K562 (cell line): ENCODE measurements at regions not wholly inside any gene's neighbourhood (a gene's known extent, or its start where the extent isn't known, plus 50 kb on each side); places are given as distances from the start of the nearest gene placed in this dataset.

Experiments
- ATAC-seq: fragments of 200-7000 bp; cut with Tn5 transposase; 3 replicates; pipeline ENCODE4 v1.9.1; 2020; ENCODE audit warnings: moderate library complexity
- BruUV-seq: library from RNA; stranded (reverse); fragments of 400-500 nt; replicated peaks from 2 replicates; lab custom pipeline; 2021; lab: Mats Ljungman, UMichigan
- CTCF ChIA-PET: fragments of 300-600 bp; formaldehyde crosslinking; extraction: SDS; loops from one replicate; lab custom pipeline; 2021; ENCODE audit warnings: low intra/inter-chr PET ratio; lab: Yijun Ruan, JAX
- POLR2A ChIA-PET: fragments of 300-600, 350-650 bp; sonication (Branson Sonifier 250); formaldehyde crosslinking; extraction: SDS; loops from one replicate; lab custom pipeline; 2021; ENCODE audit warnings: antibody characterized with exemption, inconsistent platforms; lab: Yijun Ruan, JAX
- DNase-seq, 4 experiments: peaks; one replicate each; pipeline versions ENCODE4 v3.0.0 to v3.0.0-alpha.2; 2011 to 2018; ENCODE audit warnings: low spot score in 3 of 4, mixed read lengths in 3 of 4; ENCODE audit errors: extremely low read depth in 1 of 4
- FAIRE-seq: peaks from 2 replicates; lab custom pipeline; 2011; peaks lifted over from hg19 to GRCh38; lab: Jason Lieb, UNC
- H2AFZ ChIP-seq: 2 replicates; pipeline ENCODE4 v1.6.0; 2011; ENCODE audit warnings: low read depth, low read length, control low read depth, inconsistent platforms
- H3K27ac ChIP-seq: fragments of 200-600 bp; 3 replicates; pipeline ENCODE4 v1.8.0; 2011; ENCODE audit warnings: low read depth, mild to moderate bottlenecking, control low read depth, inconsistent platforms, low read length, moderate library complexity, mixed read lengths; ENCODE audit errors: extremely low read depth
- H3K27me3 ChIP-seq, 2 experiments: fragments of 300-600 bp in 1 of 2; 2 replicates in 1 of 2; 3 replicates in 1 of 2; pipeline versions ENCODE4 v1.6.0 to v1.8.0; 2011; ENCODE audit warnings: inconsistent platforms in 2 of 2, low read length in 2 of 2, mild to moderate bottlenecking in 1 of 2, mixed read lengths in 1 of 2, moderate library complexity in 1 of 2; ENCODE audit not compliant: control insufficient read depth in 2 of 2, insufficient read depth in 2 of 2
- H3K36me3 ChIP-seq: fragments of 300-600 bp; 3 replicates; pipeline ENCODE4 v1.8.0; 2011; ENCODE audit warnings: mild to moderate bottlenecking, low read length, inconsistent platforms; ENCODE audit not compliant: control insufficient read depth, insufficient read depth
- H3K4me1 ChIP-seq, 2 experiments: fragments of 200-600 bp in 1 of 2; replicated peaks in 1 of 2; 2 replicates in 1 of 2; 3 replicates in 1 of 2; pipeline versions ENCODE4 v1.5.1 to v1.8.0; 2011; ENCODE audit warnings: inconsistent platforms in 2 of 2, low read length in 2 of 2, mild to moderate bottlenecking in 1 of 2, mixed read lengths in 1 of 2, moderate library complexity in 1 of 2; ENCODE audit not compliant: control insufficient read depth in 2 of 2, insufficient read depth in 2 of 2
- H3K4me2 ChIP-seq: 2 replicates; pipeline ENCODE4 v1.6.1; 2011; ENCODE audit warnings: low read length, control low read depth, inconsistent platforms, mixed read lengths; ENCODE audit not compliant: insufficient read depth
- H3K4me3 ChIP-seq: fragments of 200-600 bp; sonication (generic), shearing (Covaris generic); 2 replicates; pipeline ENCODE4 v1.5.1; 2016; ENCODE audit warnings: control low read depth, inconsistent platforms
- H3K79me2 ChIP-seq: fragments of 200-600 bp; 3 replicates; pipeline ENCODE4 v1.8.0; 2011; ENCODE audit warnings: low read length, inconsistent platforms; ENCODE audit not compliant: control insufficient read depth, insufficient read depth
- H3K9ac ChIP-seq, 2 experiments: 2 replicates each; pipeline versions ENCODE4 v1.6.0 to v1.6.1; 2011; ENCODE audit warnings: low read depth in 2 of 2, low read length in 2 of 2, control low read depth in 1 of 2, inconsistent platforms in 1 of 2, mild to moderate bottlenecking in 1 of 2, mixed read lengths in 1 of 2; ENCODE audit not compliant: insufficient read depth in 1 of 2
- H3K9me1 ChIP-seq: one replicate; pipeline ENCODE4 v1.6.0; 2011; ENCODE audit warnings: inconsistent platforms, mild to moderate bottlenecking, low read length, moderate library complexity; ENCODE audit not compliant: control insufficient read depth, insufficient read depth
- H3K9me3 ChIP-seq: replicated peaks from 2 replicates; pipeline ENCODE4 v1.5.1; 2011; ENCODE audit warnings: low read depth, low read length, inconsistent platforms; ENCODE audit not compliant: control insufficient read depth, insufficient read depth
- H4K20me1 ChIP-seq: replicated peaks from 2 replicates; pipeline ENCODE4 v1.6.1; 2011; ENCODE audit warnings: low read length, inconsistent platforms, mixed read lengths; ENCODE audit not compliant: control insufficient read depth, insufficient read depth
- CBX2 ChIP-seq: fragments of 200-600 bp; sonication (generic); IDR thresholded peaks from one replicate; pipeline ENCODE4 v1.6.1; 2012; ENCODE audit warnings: mild to moderate bottlenecking, low read length, inconsistent platforms; ENCODE audit not compliant: insufficient read depth, poor library complexity, severe bottlenecking
- DIDO1 ChIP-seq: fragments of 450-650 bp; IDR thresholded peaks from 2 replicates; pipeline ENCODE4 v1.6.1; 2016; ENCODE audit warnings: low read depth, missing biosample characterization, missing genetic modification characterization
- KDM4B ChIP-seq, 2 experiments: fragments of 450-650 bp in 1 of 2; sonication (generic) in 1 of 2; IDR thresholded peaks; 2 replicates each; pipeline ENCODE4 v1.6.1; 2016 to 2017; ENCODE audit warnings: borderline replicate concordance in 2 of 2, antibody characterized with exemption in 1 of 2, low read depth in 1 of 2, mild to moderate bottlenecking in 1 of 2
- MTF1 ChIP-seq: fragments of 250-450 bp; sonication (Bioruptor Pico); IDR thresholded peaks from 2 replicates; pipeline ENCODE4 v1.9.0; 2021; ENCODE audit warnings: moderate library complexity, mild to moderate bottlenecking, inconsistent platforms, borderline replicate concordance
- PRPF4 ChIP-seq: fragments of 200-400 bp; formaldehyde crosslinking; IDR thresholded peaks from one replicate; pipeline ENCODE4 v1.6.1; 2017; ENCODE audit warnings: low read length, low read depth, mild to moderate bottlenecking; ENCODE audit not compliant: insufficient read depth, poor library complexity, severe bottlenecking
- RBM39 ChIP-seq: fragments of 200-400 bp; formaldehyde crosslinking; optimal IDR thresholded peaks from 2 replicates; pipeline ENCODE3; 2018; ENCODE audit warnings: low read depth, low read length
- RERE ChIP-seq: sonication (generic); formaldehyde crosslinking; IDR thresholded peaks from 2 replicates; pipeline ENCODE4 v1.8.0; 2023; ENCODE audit warnings: missing genetic modification reagents, mild to moderate bottlenecking, borderline replicate concordance
- SMARCC2 ChIP-seq: fragments of 450-650 bp; IDR thresholded peaks from 2 replicates; pipeline ENCODE4 v1.6.1; 2017; ENCODE audit warnings: antibody characterized with exemption, moderate library complexity, mild to moderate bottlenecking, low read depth
- SNRNP70 ChIP-seq: fragments of 200-400 bp; formaldehyde crosslinking; optimal IDR thresholded peaks from 2 replicates; pipeline ENCODE3; 2017; ENCODE audit warnings: low read depth, low read length
- ZNF263 ChIP-seq: sonication (generic); formaldehyde crosslinking; IDR thresholded peaks from 2 replicates; pipeline ENCODE4 v1.8.0; 2022; ENCODE audit warnings: mild to moderate bottlenecking, missing genetic modification reagents, borderline replicate concordance
- ZNF316 ChIP-seq: fragments of 450-650 bp; IDR thresholded peaks from 2 replicates; pipeline ENCODE4 v1.6.1; 2016
- ZNF584 ChIP-seq: fragments of 200-800 bp; sonication (Bioruptor generic); IDR thresholded peaks from 2 replicates; pipeline ENCODE4 v1.6.1; 2016; ENCODE audit warnings: low read depth, mild to moderate bottlenecking, missing genetic modification characterization, missing compliant biosample characterization
- ZNF740 ChIP-seq, 3 experiments: fragments of 200-800 bp in 1 of 3; sonication (Bioruptor generic) in 1 of 3; sonication (generic) in 1 of 3; formaldehyde crosslinking in 1 of 3; IDR thresholded peaks; 2 replicates each; pipeline versions ENCODE4 v1.6.1 to v1.8.0; 2016 to 2022; ENCODE audit warnings: mild to moderate bottlenecking in 2 of 3, missing compliant biosample characterization in 2 of 3, missing genetic modification characterization in 2 of 3, missing genetic modification reagents in 1 of 3
- WGBS: fragments of 100-300 bp; shearing (Covaris generic); methylation state at CpG from one replicate; pipeline ENCODE4 v1.1.6; 2016; ENCODE audit warnings: low coverage, mixed read lengths; ENCODE audit not compliant: insufficient coverage; ENCODE audit errors: missing lambda C conversion rate; 5-methylcytosine and 5-hydroxymethylcytosine counted together
- in situ Hi-C: fragments of 300-500 bp; cut with MboI; formaldehyde crosslinking; loops from 4 replicates; pipeline ENCODE4 v1.15.0; 2018; ENCODE audit warnings: inconsistent platforms, mixed read lengths
- intact Hi-C: fragments of 100-400 bp; cut with micrococcal nuclease; formaldehyde crosslinking; loops from 2 replicates; pipeline ENCODE4 v1.14.2; 2022

- no peak for TF ChIP-seq MTF1
- no peak for TF ChIP-seq RERE (CRISPR knock-in tag)
- no peak for TF ChIP-seq CBX2
- TF ChIP-seq SMARCC2: no peak
- TF ChIP-seq, all 486 proteins: peak for 0
Measured at GRCh38 chr11:90343673-90344072, 120.8 kb upstream of the CHORDC1 start (continued).

GRCh38 chr11:90341986-90342385, 119.1 kb upstream of the CHORDC1 start:
- DNase-seq (no peak), ATAC-seq (no peak), FAIRE-seq (no peak)
- in situ Hi-C loops: no loop called here
- Histone ChIP-seq H3K9me3 (no peaks in the 10 kb centered on the region), H3K9ac (no peak overlapping the region), H3K36me3 (no peaks in the 10 kb centered on the region), H3K4me2 (no peak overlapping the region), H3K79me2 (no peaks in the 10 kb centered on the region), H3K27me3 (no peaks in the 10 kb centered on the region), H3K4me1 (no peaks in the 10 kb centered on the region), H3K4me3 (no peak overlapping the region), H2AFZ (no peak overlapping the region), H3K27ac (no peak overlapping the region), H4K20me1 (no peaks in the 10 kb centered on the region), H3K9me1 (no peaks in the 10 kb centered on the region)
- ChIA-PET POLR2A (no interaction called here), CTCF (no interaction called here)
- intact Hi-C loops: no loop called here
- WGBS: 0% methylated on average over 3 of the region's 3 CpGs
- BruUV-seq: no TSS peak
- TF ChIP-seq ZNF263 (CRISPR knock-in tag): no peak
- TF ChIP-seq ZNF584 (CRISPR knock-in tag): no peak
- no peak for TF ChIP-seq RBM39
- TF ChIP-seq ZNF740 (CRISPR knock-in tag; IDR thresholded peaks at IDR 0.05): no peak
- no peak for TF ChIP-seq ZNF740 (tag; IDR thresholded peaks at IDR 0.05)
- TF ChIP-seq ZNF316: no peak
- no peak for TF ChIP-seq DIDO1 (tag)
- TF ChIP-seq PRPF4: no peak
- no peak for TF ChIP-seq SNRNP70
- no peak for TF ChIP-seq KDM4B (IDR thresholded peaks at IDR 0.05; ENCODE audit: borderline replicate concordance in 2 of 2, low read depth in 1 of 2)
